Osteocyte (in vitro differentiated cells): ENCODE measurements at regions not wholly inside any gene's neighbourhood (a gene's known extent, or its start where the extent isn't known, plus 50 kb on each side); places are given as distances from the start of the nearest gene placed in this dataset.

Experiments used
- DNase-seq: peaks from one replicate; pipeline ENCODE4 v3.0.0; 2021; ENCODE audit warnings: mixed read lengths; ENCODE audit not compliant: unreplicated experiment; ENCODE audit errors: extremely low spot score
- H3K27ac Mint-ChIP-seq: one replicate; pipeline ENCODE4 v1.8.0; 2021; ENCODE audit warnings: mild to moderate bottlenecking, mixed read lengths; ENCODE audit not compliant: unreplicated experiment
- H3K27me3 Mint-ChIP-seq: one replicate; pipeline ENCODE4 v1.8.0; 2021; ENCODE audit warnings: mixed read lengths; ENCODE audit not compliant: unreplicated experiment
- H3K36me3 Mint-ChIP-seq: one replicate; pipeline ENCODE4 v1.8.0; 2021; ENCODE audit warnings: mixed read lengths; ENCODE audit not compliant: unreplicated experiment
- H3K4me1 Mint-ChIP-seq: one replicate; pipeline ENCODE4 v1.8.0; 2021; ENCODE audit warnings: mixed read lengths; ENCODE audit not compliant: unreplicated experiment
- H3K4me3 Mint-ChIP-seq: one replicate; pipeline ENCODE4 v1.8.0; 2021; ENCODE audit warnings: mild to moderate bottlenecking, moderate library complexity, mixed read lengths; ENCODE audit not compliant: unreplicated experiment
- H3K9me3 Mint-ChIP-seq: one replicate; pipeline ENCODE4 v1.8.0; 2021; ENCODE audit warnings: mixed read lengths; ENCODE audit not compliant: unreplicated experiment
- TF ChIP-seq, protein P1 (sequence below): fragments of 200-600 bp; sonication (generic); IDR thresholded peaks from 2 replicates; pipeline ENCODE4 v1.5.0; 2021; ENCODE audit warnings: antibody characterized with exemption, mild to moderate bottlenecking, moderate library complexity

DNA sequence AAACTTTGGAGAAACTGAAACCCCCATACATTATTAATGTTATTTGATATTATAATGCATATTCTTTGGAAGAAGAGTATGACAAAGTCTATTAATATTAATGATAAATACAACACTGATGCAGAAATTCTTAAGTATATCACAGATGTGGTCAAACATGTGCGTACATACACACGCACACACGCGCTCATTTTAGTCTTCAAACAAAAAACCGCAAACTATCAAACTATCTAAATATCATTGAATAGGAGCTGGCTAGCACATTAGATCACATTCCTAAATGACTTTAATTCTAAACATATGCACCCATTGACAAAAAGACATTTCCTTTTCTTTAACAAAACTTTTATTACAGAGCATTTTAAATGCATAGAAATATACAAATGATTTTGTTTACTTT is 872.7 kb downstream of the SLC16A7 start:
- Mint-ChIP-seq H3K36me3 (no peaks in the 10 kb centered on the region), H3K9me3 (no peaks in the 10 kb centered on the region)
- TF ChIP-seq, protein P1, sequence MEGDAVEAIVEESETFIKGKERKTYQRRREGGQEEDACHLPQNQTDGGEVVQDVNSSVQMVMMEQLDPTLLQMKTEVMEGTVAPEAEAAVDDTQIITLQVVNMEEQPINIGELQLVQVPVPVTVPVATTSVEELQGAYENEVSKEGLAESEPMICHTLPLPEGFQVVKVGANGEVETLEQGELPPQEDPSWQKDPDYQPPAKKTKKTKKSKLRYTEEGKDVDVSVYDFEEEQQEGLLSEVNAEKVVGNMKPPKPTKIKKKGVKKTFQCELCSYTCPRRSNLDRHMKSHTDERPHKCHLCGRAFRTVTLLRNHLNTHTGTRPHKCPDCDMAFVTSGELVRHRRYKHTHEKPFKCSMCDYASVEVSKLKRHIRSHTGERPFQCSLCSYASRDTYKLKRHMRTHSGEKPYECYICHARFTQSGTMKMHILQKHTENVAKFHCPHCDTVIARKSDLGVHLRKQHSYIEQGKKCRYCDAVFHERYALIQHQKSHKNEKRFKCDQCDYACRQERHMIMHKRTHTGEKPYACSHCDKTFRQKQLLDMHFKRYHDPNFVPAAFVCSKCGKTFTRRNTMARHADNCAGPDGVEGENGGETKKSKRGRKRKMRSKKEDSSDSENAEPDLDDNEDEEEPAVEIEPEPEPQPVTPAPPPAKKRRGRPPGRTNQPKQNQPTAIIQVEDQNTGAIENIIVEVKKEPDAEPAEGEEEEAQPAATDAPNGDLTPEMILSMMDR = no peak

DNA sequence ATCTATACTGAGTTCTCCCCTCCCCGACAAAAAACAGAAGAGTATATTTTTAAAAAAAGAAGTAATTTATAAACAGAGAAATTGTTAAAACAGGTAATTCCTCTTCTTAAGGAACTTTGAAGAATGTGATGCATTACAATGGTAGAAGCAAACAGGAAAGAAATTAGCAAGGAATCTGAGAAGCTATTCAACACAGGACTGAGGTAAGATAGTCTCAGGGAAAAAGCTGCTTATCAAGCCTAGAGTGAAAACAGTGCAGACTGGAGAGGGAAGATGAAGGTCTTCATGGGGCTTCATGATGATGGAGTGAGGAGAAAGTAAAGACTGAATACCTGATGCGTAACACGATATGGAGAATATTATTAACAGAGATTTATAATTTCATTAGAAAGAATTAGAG is 880.0 kb downstream of the SLC16A7 start:
- H3K4me3 Mint-ChIP-seq = no peak overlapping the region
- TF ChIP-seq, protein P1 = no peak
- H3K36me3 Mint-ChIP-seq = no peaks in the 10 kb centered on the region
- no peaks in the 10 kb centered on the region for H3K4me1 Mint-ChIP-seq
- no peak for DNase-seq
- no peak overlapping the region for H3K27ac Mint-ChIP-seq
- no peaks in the 10 kb centered on the region for H3K9me3 Mint-ChIP-seq
- peaks cover 40% of the 10 kb centered on the region for H3K27me3 Mint-ChIP-seq

More for the DNA sequence above, 872.7 kb downstream of the SLC16A7 start:
- no peak overlapping the region for H3K27ac Mint-ChIP-seq
- H3K4me1 Mint-ChIP-seq = no peaks in the 10 kb centered on the region
- H3K27me3 Mint-ChIP-seq = peaks cover 23% of the 10 kb centered on the region
- no peak for DNase-seq
- no peak overlapping the region for H3K4me3 Mint-ChIP-seq

DNA sequence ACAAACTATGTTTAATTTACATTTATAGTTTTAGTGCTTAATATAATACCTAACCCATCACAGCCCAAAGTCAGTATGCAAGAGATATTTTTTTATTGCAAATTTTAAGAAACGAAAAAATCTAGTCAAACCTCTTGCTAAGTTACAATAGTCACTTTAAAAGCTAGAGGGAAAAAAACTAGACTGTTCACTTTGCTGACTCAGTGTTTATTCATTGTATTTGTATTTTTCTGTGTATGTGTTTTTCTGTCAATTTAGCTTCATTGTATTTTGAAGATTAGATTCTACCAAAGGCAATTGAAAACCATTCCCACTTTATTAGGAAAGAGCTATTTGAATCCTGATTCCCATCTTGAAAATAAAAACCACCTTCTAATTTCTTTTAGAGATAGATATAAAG is 891.5 kb downstream of the SLC16A7 start:
- Mint-ChIP-seq H3K36me3 (no peaks in the 10 kb centered on the region), H3K9me3 (peaks cover 5% of the 10 kb centered on the region), H3K27me3 (no peaks in the 10 kb centered on the region), H3K4me3 (no peak overlapping the region), H3K4me1 (no peaks in the 10 kb centered on the region), H3K27ac (no peak overlapping the region)
- TF ChIP-seq, protein P1 = no peak
- DNase-seq = no peak

DNA sequence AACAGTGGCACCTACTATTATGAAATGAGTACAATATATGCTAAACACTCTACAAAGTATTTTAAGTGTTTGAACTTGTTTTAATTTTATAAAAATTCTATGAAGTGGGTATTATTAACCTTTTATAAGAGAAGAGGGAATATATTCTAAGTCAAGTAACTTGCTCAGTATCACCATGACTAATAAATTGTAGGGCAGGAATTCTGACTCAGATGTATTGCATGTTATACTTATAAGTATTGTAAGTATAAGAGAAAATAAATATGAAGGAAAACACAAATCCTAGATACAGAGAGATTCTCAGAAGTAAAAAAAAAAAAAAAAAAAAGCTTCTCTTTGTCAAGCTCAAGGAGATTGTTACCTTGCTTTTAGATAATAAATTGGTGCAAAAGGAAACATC is 893.2 kb downstream of the SLC16A7 start:
- TF ChIP-seq, protein P1 = no peak
- H3K27ac Mint-ChIP-seq = no peak overlapping the region
- no peaks in the 10 kb centered on the region for H3K27me3 Mint-ChIP-seq
- H3K4me3 Mint-ChIP-seq = no peak overlapping the region
- peaks cover 4% of the 10 kb centered on the region for H3K4me1 Mint-ChIP-seq
- DNase-seq = no peak
- no peaks in the 10 kb centered on the region for H3K36me3 Mint-ChIP-seq
- no peaks in the 10 kb centered on the region for H3K9me3 Mint-ChIP-seq

DNA sequence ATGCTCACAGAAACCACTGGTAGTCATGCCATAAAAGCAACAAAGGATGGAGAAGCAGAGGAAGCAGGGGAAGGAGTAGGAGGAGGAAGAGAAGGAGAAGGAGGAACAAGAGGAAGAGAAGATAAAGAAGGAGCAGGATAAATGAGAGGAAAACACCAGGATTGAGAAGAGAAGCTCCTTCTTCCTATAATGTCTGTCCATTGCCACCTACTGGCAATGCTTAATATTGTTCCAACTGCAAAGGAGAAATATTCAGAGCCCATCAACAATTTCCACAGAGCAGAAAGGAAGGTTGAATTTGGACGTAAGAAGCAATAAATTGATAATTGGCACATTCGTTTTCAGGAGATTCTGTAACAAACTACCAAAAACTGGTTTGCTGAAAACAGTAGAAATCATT is 898.4 kb downstream of the SLC16A7 start:
- Mint-ChIP-seq H3K9me3 (no peaks in the 10 kb centered on the region), H3K4me3 (no peak overlapping the region), H3K36me3 (no peaks in the 10 kb centered on the region), H3K4me1 (peaks cover 9% of the 10 kb centered on the region), H3K27me3 (no peaks in the 10 kb centered on the region), H3K27ac (peak overlapping the region; percentile 11)
- TF ChIP-seq, protein P1 = peak; percentile 82
- DNase-seq = no peak
